Thyroid gland (tissue), 4 donors: ENCODE measurements at regions not wholly inside any gene's neighbourhood (a gene's known extent, or its start where the extent isn't known, plus 50 kb on each side); places are given as distances from the start of the nearest gene placed in this dataset.

Source experiments
- DNase-seq, 2 donors: peaks; one replicate each; pipeline ENCODE4 v3.0.0-alpha.2; 2019
- H3K27ac ChIP-seq, 3 donors: fragments of 200-600 bp; sonication (generic); 1 replicate in 2 of 3; 2 replicates in 1 of 3; pipeline ENCODE4 v1.5.1; 2016 to 2019; ENCODE audit warnings: mild to moderate bottlenecking in 1 of 3, moderate library complexity in 1 of 3
- H3K27me3 ChIP-seq: fragments of 200-600 bp; sonication (generic); one replicate; pipeline ENCODE4 v1.5.1; 2019
- H3K36me3 ChIP-seq, 2 donors: fragments of 200-600 bp; sonication (generic); one replicate each; pipeline ENCODE4 v1.5.1; 2016 to 2019
- H3K4me1 ChIP-seq, 2 donors: fragments of 200-600 bp; sonication (generic); one replicate each; pipeline ENCODE4 v1.5.1; 2017 to 2019
- H3K4me3 ChIP-seq, 3 donors: fragments of 200-600 bp; sonication (generic); replicated peaks in 1 of 3; 1 replicate in 2 of 3; 2 replicates in 1 of 3; pipeline ENCODE4 v1.5.1; 2016; ENCODE audit warnings: mild to moderate bottlenecking in 1 of 3
- H3K9me3 ChIP-seq: fragments of 200-600 bp; sonication (generic); one replicate; pipeline ENCODE4 v1.5.1; 2017
- POLR2A ChIP-seq, 2 donors: fragments of 450-650 bp; IDR thresholded peaks; one replicate each; pipeline ENCODE4 v1.6.1; 2017; ENCODE audit warnings: antibody characterized with exemption in 2 of 2, mild to moderate bottlenecking in 2 of 2, moderate library complexity in 1 of 2
- WGBS, 2 donors: methylation state at CpG; one replicate each; pipeline ENCODE4 v1.1.5; 2017; 5-methylcytosine and 5-hydroxymethylcytosine counted together
- intact Hi-C: fragments of 100-400 bp; cut with DNase I; formaldehyde crosslinking; loops from one replicate; pipeline ENCODE4 v1.15.1; 2023
- TF ChIP-seq, protein P1 (sequence below), 6 experiments: fragments of 200-600 bp in 3 of 6; fragments of 450-650 bp in 3 of 6; sonication (generic) in 3 of 6; IDR thresholded peaks; one replicate each; pipeline ENCODE4 v1.5.1; 2016 to 2019; ENCODE audit warnings: antibody characterized with exemption in 6 of 6, mild to moderate bottlenecking in 2 of 6, inconsistent platforms in 1 of 6, moderate library complexity in 1 of 6

DNA sequence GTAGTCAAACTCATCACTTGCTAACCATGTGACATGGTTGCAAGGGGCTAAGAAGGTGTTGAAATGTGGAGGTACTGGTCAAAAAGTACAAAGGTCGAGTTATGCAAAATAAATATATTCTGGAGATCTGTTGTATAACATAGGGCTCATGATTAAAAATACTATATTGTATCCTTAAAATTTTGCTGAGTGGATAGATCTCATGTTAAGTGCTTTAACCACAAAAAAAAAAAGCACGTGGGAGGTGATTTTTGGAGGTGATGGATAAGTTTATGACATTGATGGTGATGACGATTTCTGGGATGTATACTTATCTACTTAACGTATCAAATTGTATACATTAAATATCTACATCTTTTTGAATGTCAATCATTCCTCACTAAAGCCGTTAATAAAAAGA is 96.2 kb upstream of the PAPPA start:
- no peaks in the 10 kb centered on the region for H3K4me1 ChIP-seq
- DNase-seq: no peak
- no peak overlapping the region for H3K4me3 ChIP-seq
- no peak for TF ChIP-seq POLR2A (IDR thresholded peaks at IDR 0.05)
- TF ChIP-seq, protein P1, sequence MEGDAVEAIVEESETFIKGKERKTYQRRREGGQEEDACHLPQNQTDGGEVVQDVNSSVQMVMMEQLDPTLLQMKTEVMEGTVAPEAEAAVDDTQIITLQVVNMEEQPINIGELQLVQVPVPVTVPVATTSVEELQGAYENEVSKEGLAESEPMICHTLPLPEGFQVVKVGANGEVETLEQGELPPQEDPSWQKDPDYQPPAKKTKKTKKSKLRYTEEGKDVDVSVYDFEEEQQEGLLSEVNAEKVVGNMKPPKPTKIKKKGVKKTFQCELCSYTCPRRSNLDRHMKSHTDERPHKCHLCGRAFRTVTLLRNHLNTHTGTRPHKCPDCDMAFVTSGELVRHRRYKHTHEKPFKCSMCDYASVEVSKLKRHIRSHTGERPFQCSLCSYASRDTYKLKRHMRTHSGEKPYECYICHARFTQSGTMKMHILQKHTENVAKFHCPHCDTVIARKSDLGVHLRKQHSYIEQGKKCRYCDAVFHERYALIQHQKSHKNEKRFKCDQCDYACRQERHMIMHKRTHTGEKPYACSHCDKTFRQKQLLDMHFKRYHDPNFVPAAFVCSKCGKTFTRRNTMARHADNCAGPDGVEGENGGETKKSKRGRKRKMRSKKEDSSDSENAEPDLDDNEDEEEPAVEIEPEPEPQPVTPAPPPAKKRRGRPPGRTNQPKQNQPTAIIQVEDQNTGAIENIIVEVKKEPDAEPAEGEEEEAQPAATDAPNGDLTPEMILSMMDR (IDR thresholded peaks at IDR 0.05): no peak
- H3K36me3 ChIP-seq: no peaks in the 10 kb centered on the region
- intact Hi-C loops: no loop called here
- no peaks in the 10 kb centered on the region for H3K9me3 ChIP-seq
- no peaks in the 10 kb centered on the region for H3K27me3 ChIP-seq
- no peak overlapping the region for H3K27ac ChIP-seq
- WGBS, 2 donors: 68 to 76% methylated on average over 5 of the region's 5 CpGs

DNA sequence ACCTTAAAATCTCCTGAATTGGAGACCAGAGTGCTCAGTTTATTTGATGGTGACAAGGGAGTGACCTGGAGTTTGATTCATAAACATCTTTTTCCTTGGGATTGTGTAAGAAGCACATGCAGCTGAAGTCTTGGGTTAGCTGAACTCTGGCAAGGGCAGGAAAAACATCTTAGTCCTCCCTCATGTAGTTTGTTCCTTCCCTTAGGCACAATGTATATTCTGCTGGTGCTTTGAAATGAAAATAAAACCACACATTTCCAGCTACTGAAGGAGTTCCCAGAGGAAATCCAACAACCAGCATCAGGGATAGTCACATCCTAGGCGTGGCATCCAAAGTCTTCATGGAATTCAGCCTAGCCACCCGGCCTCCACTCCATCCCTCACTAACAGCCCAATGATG is 95.2 kb upstream of the PAPPA start:
- Histone ChIP-seq H3K27me3 (no peaks in the 10 kb centered on the region), H3K4me3 (no peak overlapping the region), H3K36me3 (no peaks in the 10 kb centered on the region), H3K9me3 (no peaks in the 10 kb centered on the region), H3K4me1 (no peaks in the 10 kb centered on the region), H3K27ac (no peak overlapping the region)
- TF ChIP-seq, protein P1 (IDR thresholded peaks at IDR 0.05): no peak
- TF ChIP-seq POLR2A (IDR thresholded peaks at IDR 0.05): no peak
- intact Hi-C loops: no loop called here
- DNase-seq: no peak
- WGBS, 2 donors: 84 to 88% methylated on average over 2 of the region's 2 CpGs

DNA sequence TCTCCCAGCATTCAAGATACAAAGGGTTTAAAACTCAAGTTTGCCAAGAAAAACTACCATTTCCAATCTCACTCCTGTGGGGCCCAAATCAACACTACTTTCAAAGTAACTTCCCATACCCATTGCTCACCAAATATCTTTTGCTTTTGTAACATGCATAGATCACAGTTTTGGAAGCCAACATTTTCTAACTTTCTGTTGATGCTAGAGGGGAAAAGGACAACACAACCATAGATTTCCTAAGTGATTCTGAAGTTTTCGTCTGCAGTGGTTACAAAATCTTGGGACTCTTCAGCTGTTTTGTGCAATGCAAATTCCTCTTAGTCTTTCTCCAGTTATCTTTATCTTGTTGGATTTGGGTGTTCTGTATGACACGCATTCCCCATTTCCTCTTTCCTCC is 94.1 kb upstream of the PAPPA start:
- intact Hi-C loops: no loop called here
- 81 to 85% methylated on average over 2 of the region's 2 CpGs for WGBS, 2 donors
- Histone ChIP-seq H3K27ac (no peak overlapping the region), H3K36me3 (no peaks in the 10 kb centered on the region), H3K4me3 (no peak overlapping the region), H3K4me1 (no peaks in the 10 kb centered on the region), H3K27me3 (no peaks in the 10 kb centered on the region), H3K9me3 (no peaks in the 10 kb centered on the region)
- TF ChIP-seq POLR2A (IDR thresholded peaks at IDR 0.05): no peak
- TF ChIP-seq, protein P1 (IDR thresholded peaks at IDR 0.05): no peak
- DNase-seq: no peak

- 72 to 75% methylated on average over 1 of the region's 1 CpG for WGBS, 2 donors
- H3K36me3 ChIP-seq: no peaks in the 10 kb centered on the region
- no peak overlapping the region for H3K27ac ChIP-seq
- no peak for DNase-seq
- TF ChIP-seq, protein P1 (IDR thresholded peaks at IDR 0.05): no peak
- no peak for TF ChIP-seq POLR2A (IDR thresholded peaks at IDR 0.05)
- no peak overlapping the region for H3K4me3 ChIP-seq
- no peaks in the 10 kb centered on the region for H3K4me1 ChIP-seq
- H3K9me3 ChIP-seq: no peaks in the 10 kb centered on the region
- H3K27me3 ChIP-seq: no peaks in the 10 kb centered on the region
- intact Hi-C loops: no loop called here
Observed at GRCh38 chr9:116060631-116061030, 93.0 kb upstream of the PAPPA start.

GRCh38 chr9:116061546-116062205 is 91.9 kb upstream of the PAPPA start:
- no peaks in the 10 kb centered on the region for H3K9me3 ChIP-seq
- H3K4me3 ChIP-seq: no peak overlapping the region
- intact Hi-C loops: no loop called here
- no peaks in the 10 kb centered on the region for H3K27me3 ChIP-seq
- WGBS, 2 donors: 53% methylated on average over 2 of the region's 2 CpGs
- no peaks in the 10 kb centered on the region for H3K36me3 ChIP-seq
- TF ChIP-seq POLR2A (IDR thresholded peaks at IDR 0.05): no peak
- TF ChIP-seq, protein P1 (IDR thresholded peaks at IDR 0.05): no peak
- DNase-seq: no peak
- no peaks in the 10 kb centered on the region for H3K4me1 ChIP-seq
- no peak overlapping the region for H3K27ac ChIP-seq
